Upper lobe of right lung (tissue), 1 donor: ENCODE measurements at regions not wholly inside any gene's neighbourhood (a gene's known extent, or its start where the extent isn't known, plus 50 kb on each side); places are given as distances from the start of the nearest gene placed in this dataset.
"Not testable (repeated sequence)": the region's sequence is repeated elsewhere in the genome, so short reads cannot be mapped to it uniquely, and the experiment has no call there.

ENCODE experiments used
- ATAC-seq: fragments of 200-7000 bp; cut with Tn5 transposase; one replicate; pipeline ENCODE4 v1.9.1; 2020; ENCODE audit warnings: mild to moderate bottlenecking, moderate library complexity
- DNase-seq: peaks from one replicate; pipeline ENCODE4 v3.0.0-alpha.2; 2020
- H3K27ac ChIP-seq: fragments of 200-600 bp; one replicate; pipeline ENCODE4 v1.8.0; 2022
- H3K27me3 ChIP-seq: fragments of 200-600 bp; one replicate; pipeline ENCODE4 v1.8.0; 2022; ENCODE audit warnings: mild to moderate bottlenecking
- H3K36me3 ChIP-seq: fragments of 200-600 bp; one replicate; pipeline ENCODE4 v1.8.0; 2022
- H3K4me1 ChIP-seq: fragments of 200-600 bp; one replicate; pipeline ENCODE4 v1.8.0; 2022
- H3K4me3 ChIP-seq: fragments of 200-600 bp; one replicate; pipeline ENCODE4 v1.8.0; 2022; ENCODE audit warnings: mild to moderate bottlenecking
- H3K9me3 ChIP-seq: fragments of 200-600 bp; one replicate; pipeline ENCODE4 v1.8.0; 2022
- intact Hi-C: fragments of 100-400 bp; cut with DNase I; formaldehyde crosslinking; loops from one replicate; pipeline ENCODE4 v1.11.0; 2022
- TF ChIP-seq, protein P1 (sequence below): fragments of 200-600 bp; IDR thresholded peaks from one replicate; pipeline ENCODE4 v1.8.0; 2022; ENCODE audit warnings: antibody characterized with exemption
- donor health status: DM: no; HTN: yes; CAD: no; lungs with severe emphysema.

DNA sequence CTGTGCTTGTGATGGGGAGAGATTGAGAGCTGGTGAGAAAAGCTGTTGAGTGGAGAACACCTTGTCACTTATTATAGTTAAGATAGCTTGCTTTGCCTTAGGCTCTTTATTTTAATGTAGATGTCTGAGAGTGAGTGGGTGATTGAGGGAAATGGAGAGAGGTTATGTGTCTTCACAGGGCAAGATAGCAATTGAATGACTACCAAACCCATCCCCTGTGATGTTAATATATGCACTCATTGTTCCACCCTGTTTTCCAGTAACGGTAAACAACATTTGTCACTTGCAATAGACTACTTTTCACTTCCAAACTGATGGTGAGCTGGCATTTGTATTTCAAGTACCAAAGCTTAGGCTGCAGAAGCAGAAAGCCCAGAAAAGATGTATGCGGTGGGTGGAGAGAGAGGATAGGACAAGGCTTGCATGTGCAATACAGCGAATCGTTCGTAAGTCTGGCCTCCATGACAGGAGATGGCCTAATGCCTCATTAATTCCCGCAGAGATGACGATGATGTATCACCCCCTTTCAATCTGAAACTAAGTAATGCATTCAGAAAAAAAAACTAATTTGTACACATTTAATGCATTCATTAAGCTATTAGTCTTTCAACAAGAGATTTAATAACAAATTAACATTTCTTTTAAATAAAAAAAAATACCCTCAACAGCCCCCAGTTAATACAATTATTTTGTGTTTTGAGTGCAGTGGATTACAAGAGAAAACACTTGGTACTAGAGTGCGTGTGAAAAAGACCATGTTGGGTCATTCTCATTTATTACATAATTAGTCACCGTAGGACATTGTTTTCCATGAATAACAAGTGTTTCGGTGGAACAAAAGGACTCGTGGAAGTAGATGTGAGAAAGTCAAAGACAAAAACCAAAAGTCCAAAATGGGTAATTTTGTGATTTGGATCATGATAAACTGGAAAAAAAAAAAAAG, 699.0 kb downstream of the BRINP1 start:
- no peak overlapping the region for H3K4me3 ChIP-seq
- TF ChIP-seq, protein P1, sequence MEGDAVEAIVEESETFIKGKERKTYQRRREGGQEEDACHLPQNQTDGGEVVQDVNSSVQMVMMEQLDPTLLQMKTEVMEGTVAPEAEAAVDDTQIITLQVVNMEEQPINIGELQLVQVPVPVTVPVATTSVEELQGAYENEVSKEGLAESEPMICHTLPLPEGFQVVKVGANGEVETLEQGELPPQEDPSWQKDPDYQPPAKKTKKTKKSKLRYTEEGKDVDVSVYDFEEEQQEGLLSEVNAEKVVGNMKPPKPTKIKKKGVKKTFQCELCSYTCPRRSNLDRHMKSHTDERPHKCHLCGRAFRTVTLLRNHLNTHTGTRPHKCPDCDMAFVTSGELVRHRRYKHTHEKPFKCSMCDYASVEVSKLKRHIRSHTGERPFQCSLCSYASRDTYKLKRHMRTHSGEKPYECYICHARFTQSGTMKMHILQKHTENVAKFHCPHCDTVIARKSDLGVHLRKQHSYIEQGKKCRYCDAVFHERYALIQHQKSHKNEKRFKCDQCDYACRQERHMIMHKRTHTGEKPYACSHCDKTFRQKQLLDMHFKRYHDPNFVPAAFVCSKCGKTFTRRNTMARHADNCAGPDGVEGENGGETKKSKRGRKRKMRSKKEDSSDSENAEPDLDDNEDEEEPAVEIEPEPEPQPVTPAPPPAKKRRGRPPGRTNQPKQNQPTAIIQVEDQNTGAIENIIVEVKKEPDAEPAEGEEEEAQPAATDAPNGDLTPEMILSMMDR = no peak
- no peaks in the 10 kb centered on the region for H3K4me1 ChIP-seq
- ATAC-seq (no peak), DNase-seq (no peak)
- intact Hi-C loops = no loop called here
- no peaks in the 10 kb centered on the region for H3K27me3 ChIP-seq
- H3K9me3 ChIP-seq = no peaks in the 10 kb centered on the region
- H3K36me3 ChIP-seq = no peaks in the 10 kb centered on the region
- no peak overlapping the region for H3K27ac ChIP-seq

DNA sequence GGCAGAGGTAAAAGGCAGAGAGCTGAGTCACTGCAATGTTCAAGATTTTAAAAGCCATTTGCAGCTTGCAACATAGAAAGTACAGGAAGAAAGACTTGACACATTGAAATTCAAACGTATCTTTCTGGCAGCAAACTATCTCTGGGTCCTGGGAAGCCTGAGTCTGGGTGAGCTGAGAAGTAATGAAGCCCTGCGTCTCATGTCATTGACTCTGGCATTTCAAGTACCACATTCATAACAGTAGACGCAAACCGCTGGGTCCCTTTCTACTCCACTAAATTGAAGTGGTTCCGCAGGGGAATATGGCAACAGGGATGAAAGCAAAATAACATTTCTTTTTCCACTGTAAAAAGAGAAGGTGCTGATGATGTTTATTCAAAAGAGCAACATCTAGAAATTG, 694.3 kb downstream of the BRINP1 start:
- no peaks in the 10 kb centered on the region for H3K36me3 ChIP-seq
- intact Hi-C loops = no loop called here
- DNase-seq = no peak
- TF ChIP-seq, protein P1 = no peak
- no peaks in the 10 kb centered on the region for H3K4me1 ChIP-seq
- no peak overlapping the region for H3K4me3 ChIP-seq
- no peaks in the 10 kb centered on the region for H3K9me3 ChIP-seq
- peak; percentile 66 for ATAC-seq
- H3K27me3 ChIP-seq = no peaks in the 10 kb centered on the region
- H3K27ac ChIP-seq = no peak overlapping the region

DNA sequence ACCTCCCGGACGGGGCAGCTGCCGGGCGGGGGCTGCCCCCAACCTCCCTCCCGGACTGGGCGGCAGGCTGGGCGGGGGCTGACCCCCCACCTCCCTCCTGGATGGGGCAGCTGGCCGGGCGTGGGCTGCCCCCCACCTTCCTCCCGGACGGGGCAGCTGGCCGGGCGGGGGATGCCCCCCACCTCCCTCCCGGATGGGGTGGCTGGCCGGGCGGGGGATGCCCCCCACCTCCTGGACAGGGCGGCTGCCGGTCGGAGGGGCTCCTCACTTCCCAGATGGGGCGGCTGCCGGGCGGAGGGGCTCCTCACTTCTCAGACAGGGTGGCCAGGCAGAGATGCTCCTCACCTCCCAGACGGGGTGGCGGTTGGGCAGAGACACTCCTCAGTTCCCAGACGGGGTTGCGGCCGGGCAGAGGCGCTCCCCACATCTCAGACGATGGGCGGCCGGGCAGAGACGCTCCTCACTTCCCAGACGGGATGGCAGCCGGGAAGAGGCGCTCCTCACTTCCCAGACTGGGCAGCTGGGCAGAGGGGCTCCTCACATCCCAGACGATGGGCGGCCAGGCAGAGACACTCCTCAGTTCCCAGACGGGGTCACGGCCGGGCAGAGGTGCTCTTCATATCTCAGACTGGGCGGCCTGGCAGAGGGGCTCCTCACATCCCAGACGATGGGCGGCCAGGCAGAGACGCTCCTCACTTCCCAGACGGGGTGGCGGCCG, 691.1 kb downstream of the BRINP1 start:
- ATAC-seq, H3K9me3 ChIP-seq, H3K4me1 ChIP-seq, DNase-seq, H3K27me3 ChIP-seq, H3K36me3 ChIP-seq, intact Hi-C loops, H3K27ac ChIP-seq, H3K4me3 ChIP-seq: not testable (repeated sequence)

DNA sequence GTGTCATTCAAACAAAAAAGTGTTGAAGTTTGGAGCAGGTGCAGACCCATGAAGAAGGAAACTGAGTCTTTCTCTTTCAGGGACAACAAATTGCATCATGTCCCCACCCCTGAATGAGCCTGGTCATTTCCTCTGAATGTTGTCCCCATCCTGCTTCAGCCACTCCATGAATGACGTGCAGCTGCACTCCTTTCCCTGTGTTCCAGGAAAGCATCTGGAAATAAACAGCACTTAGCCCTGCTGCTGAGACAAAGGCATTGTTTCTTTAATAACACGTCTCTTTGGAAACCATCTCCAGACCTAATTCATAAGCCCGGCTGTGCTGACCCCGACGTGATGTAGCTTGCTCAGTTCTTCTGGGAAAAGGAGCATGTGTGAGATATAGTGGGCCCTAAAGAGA, 682.3 kb downstream of the BRINP1 start:
- intact Hi-C loops = no loop called here
- Histone ChIP-seq H3K4me3 (no peak overlapping the region), H3K27me3 (no peaks in the 10 kb centered on the region), H3K9me3 (no peaks in the 10 kb centered on the region), H3K27ac (no peak overlapping the region), H3K4me1 (no peaks in the 10 kb centered on the region), H3K36me3 (no peaks in the 10 kb centered on the region)
- DNase-seq = no peak
- TF ChIP-seq, protein P1 = no peak
- no peak for ATAC-seq

DNA sequence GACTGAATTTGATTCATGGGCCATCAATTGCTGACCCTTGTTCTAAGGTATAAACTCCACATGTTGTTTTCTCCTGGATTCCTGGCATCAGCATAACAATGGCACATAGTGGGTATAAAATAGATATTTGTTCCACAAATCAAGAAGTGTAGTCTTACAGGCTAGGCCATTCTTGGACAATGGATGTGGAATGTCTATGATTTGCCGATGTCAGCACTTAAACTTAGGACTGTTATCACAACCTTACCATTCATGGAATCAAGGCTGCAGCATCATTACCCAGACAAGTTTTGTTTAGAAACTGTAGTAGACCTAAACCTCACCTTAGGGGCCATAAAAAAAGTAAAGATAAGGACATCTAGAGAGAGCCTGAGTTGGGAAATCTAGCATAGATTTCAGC, 680.0 kb downstream of the BRINP1 start:
- Histone ChIP-seq H3K9me3 (no peaks in the 10 kb centered on the region), H3K36me3 (no peaks in the 10 kb centered on the region), H3K4me3 (no peak overlapping the region), H3K27me3 (no peaks in the 10 kb centered on the region), H3K27ac (no peak overlapping the region), H3K4me1 (no peaks in the 10 kb centered on the region)
- no peak for ATAC-seq
- TF ChIP-seq, protein P1 = no peak
- intact Hi-C loops = no loop called here
- no peak for DNase-seq

DNA sequence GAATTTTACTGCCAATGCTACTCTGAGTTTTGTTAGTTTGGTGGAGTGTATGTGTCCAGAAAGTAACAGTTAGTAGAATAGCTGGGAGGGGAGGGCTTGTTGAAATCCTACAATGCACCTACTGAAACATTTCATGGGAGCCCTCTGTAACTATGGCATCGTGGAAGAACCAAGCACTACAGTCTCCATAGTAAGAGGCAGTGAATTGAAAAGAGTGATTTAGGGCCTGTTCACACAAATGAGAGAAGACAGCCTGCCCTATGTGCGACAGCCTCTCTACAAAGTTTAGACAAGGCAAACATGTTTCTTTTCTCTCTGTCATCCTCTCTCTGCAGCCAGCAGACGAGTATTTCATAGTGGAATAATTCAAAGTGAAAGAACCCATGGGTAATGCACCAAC, 676.6 kb downstream of the BRINP1 start:
- no peak for DNase-seq
- H3K27me3 ChIP-seq = no peaks in the 10 kb centered on the region
- no peaks in the 10 kb centered on the region for H3K4me1 ChIP-seq
- ATAC-seq = no peak
- no peak overlapping the region for H3K4me3 ChIP-seq
- TF ChIP-seq, protein P1 = no peak
- H3K27ac ChIP-seq = no peak overlapping the region
- H3K36me3 ChIP-seq = no peaks in the 10 kb centered on the region
- intact Hi-C loops = no loop called here
- no peaks in the 10 kb centered on the region for H3K9me3 ChIP-seq
